ENCODE measurements at regions not wholly inside any gene's neighbourhood (a gene's known extent, or its start where the extent isn't known, plus 50 kb on each side); places are given as distances from the start of the nearest gene placed in this dataset.

DNA sequence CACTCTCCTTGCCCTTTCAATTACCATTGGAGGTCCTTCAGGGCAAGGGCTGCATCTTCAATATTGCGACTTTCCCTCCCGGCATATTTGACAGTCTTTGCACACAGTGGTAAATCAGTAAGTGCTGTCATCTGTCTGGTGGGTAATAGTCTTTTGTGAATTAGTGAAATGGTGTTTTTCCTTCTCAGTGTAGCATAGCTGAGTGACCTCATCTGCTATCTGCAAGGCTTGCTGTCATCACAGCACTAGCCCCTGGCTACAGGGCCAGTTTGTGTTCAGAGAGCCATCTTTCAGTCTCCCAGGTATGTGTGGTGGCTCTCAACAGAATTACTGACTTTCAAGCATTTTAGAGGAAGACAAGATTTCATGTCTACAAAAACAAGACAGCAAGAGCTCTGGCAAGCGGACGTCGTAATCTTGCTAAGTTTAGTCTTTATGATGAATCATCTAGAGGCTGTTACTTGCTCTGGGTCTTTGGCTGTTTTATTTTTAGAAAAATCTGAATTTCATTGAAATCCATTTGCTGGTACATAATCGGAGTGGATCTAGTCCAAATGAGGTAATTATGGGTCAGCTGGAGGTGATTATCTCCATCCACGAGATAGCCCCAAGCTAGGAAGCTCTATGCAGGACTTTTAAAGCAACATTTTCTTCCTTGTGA lies 528.9 kb downstream of the EPM2A start:
- DNase-seq: no peak
- Histone ChIP-seq H3K23me2 (ENCODE audit: insufficient read length, low read depth, low read length, poor library complexity, severe bottlenecking) (no peaks in the 10 kb centered on the region), H2AFZ (ENCODE audit: low read length) (no peak overlapping the region), H3K14ac (ENCODE audit: insufficient read depth, low read length) (no peak overlapping the region), H3K27me3 (ENCODE audit: insufficient read depth, low read length) (no peaks in the 10 kb centered on the region), H3T11ph (ENCODE audit: low read length) (no peak overlapping the region), H2BK15ac (ENCODE audit: low read depth, low read length) (no peak overlapping the region), H3K79me2 (ENCODE audit: insufficient read depth, low read length) (no peaks in the 10 kb centered on the region), H4K91ac (ENCODE audit: insufficient read length, low read depth, low read length) (no peak overlapping the region), H2BK12ac (ENCODE audit: insufficient read length, low read depth, low read length) (no peak overlapping the region), H2BK5ac (ENCODE audit: insufficient read length, low read length) (no peak overlapping the region), H2BK20ac (ENCODE audit: low read depth, low read length, poor library complexity, severe bottlenecking) (no peak overlapping the region), H3K56ac (ENCODE audit: insufficient read length, low read depth, low read length) (no peak overlapping the region), H2BK120ac (ENCODE audit: low read depth, low read length, poor library complexity, severe bottlenecking) (no peak overlapping the region), H3K9ac (ENCODE audit: extremely low read depth, insufficient read length, low read length) (no peak overlapping the region), H3K18ac (ENCODE audit: insufficient read length, low read depth, low read length) (no peak overlapping the region), H3K4ac (ENCODE audit: low read depth, low read length) (no peak overlapping the region), H4K5ac (ENCODE audit: insufficient read length, low read depth, low read length) (no peak overlapping the region), H2AK5ac (ENCODE audit: insufficient read length, low read length) (no peak overlapping the region), H3K23ac (ENCODE audit: insufficient read length, low read depth, low read length) (no peak overlapping the region), H4K20me1 (ENCODE audit: control insufficient read depth, insufficient read depth, insufficient read length) (no peaks in the 10 kb centered on the region), H3K4me1 (ENCODE audit: insufficient read depth, low read length) (no peaks in the 10 kb centered on the region), H3K9me3 (ENCODE audit: control insufficient read depth, low read depth, low read length) (no peaks in the 10 kb centered on the region), H4K8ac (replicated peaks; ENCODE audit: insufficient read length, low read depth, low read length) (no peak overlapping the region), H3K27ac (ENCODE audit: insufficient read length, low read depth, low read length) (no peak overlapping the region), H3K79me1 (ENCODE audit: insufficient read depth, low read depth, low read length, poor library complexity, severe bottlenecking) (no peaks in the 10 kb centered on the region), H3K4me2 (ENCODE audit: insufficient read depth, insufficient read length, low read length) (no peak overlapping the region)
- no CpG with 5 or more reads among the region's 7 CpGs for WGBS (ENCODE audit: extremely low coverage, insufficient read length, low lambda C conversion rate)
- TF ChIP-seq, protein P1, sequence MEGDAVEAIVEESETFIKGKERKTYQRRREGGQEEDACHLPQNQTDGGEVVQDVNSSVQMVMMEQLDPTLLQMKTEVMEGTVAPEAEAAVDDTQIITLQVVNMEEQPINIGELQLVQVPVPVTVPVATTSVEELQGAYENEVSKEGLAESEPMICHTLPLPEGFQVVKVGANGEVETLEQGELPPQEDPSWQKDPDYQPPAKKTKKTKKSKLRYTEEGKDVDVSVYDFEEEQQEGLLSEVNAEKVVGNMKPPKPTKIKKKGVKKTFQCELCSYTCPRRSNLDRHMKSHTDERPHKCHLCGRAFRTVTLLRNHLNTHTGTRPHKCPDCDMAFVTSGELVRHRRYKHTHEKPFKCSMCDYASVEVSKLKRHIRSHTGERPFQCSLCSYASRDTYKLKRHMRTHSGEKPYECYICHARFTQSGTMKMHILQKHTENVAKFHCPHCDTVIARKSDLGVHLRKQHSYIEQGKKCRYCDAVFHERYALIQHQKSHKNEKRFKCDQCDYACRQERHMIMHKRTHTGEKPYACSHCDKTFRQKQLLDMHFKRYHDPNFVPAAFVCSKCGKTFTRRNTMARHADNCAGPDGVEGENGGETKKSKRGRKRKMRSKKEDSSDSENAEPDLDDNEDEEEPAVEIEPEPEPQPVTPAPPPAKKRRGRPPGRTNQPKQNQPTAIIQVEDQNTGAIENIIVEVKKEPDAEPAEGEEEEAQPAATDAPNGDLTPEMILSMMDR (conservative IDR thresholded peaks at IDR 0.05): no peak
- H3K4me3 Mint-ChIP-seq: no peak overlapping the region
- H3K4me1 Mint-ChIP-seq: no peaks in the 10 kb centered on the region
- no peaks in the 10 kb centered on the region for H3K9me3 Mint-ChIP-seq
- H3K27me3 Mint-ChIP-seq (ENCODE audit: low read depth): no peaks in the 10 kb centered on the region
- no peaks in the 10 kb centered on the region for H3K36me3 Mint-ChIP-seq (ENCODE audit: insufficient read depth in 1 of 3, low read depth in 3 of 3)
- H3K27ac Mint-ChIP-seq: no peak overlapping the region

Measured in H9 (cell line).